PC-9 (cell line): ENCODE measurements at regions not wholly inside any gene's neighbourhood (a gene's known extent, or its start where the extent isn't known, plus 50 kb on each side); places are given as distances from the start of the nearest gene placed in this dataset.

ENCODE experiments used
- BruUV-seq: library from RNA; stranded (reverse); fragments of 400-500 nt; replicated peaks from 2 replicates; lab custom pipeline; 2021; lab: Mats Ljungman, UMichigan
- CTCF ChIA-PET: fragments of 300-600 bp; sonication (Branson Sonifier 250); formaldehyde crosslinking; loops from one replicate; lab custom pipeline; 2022; ENCODE audit warnings: antibody characterized with exemption; lab: Charles Lee
- POLR2A ChIA-PET: fragments of 300-600 bp; sonication (Branson Sonifier 250); formaldehyde crosslinking; loops from one replicate; lab custom pipeline; 2022; ENCODE audit warnings: antibody characterized with exemption; ENCODE audit not compliant: unreplicated experiment; lab: Charles Lee
- DNase-seq, 2 experiments: peaks; one replicate each; pipeline versions ENCODE4 v3.0.0 to v3.0.0-alpha.2; 2015 to 2022; ENCODE audit warnings: mixed read lengths in 1 of 2
- H2AFZ ChIP-seq: fragments of 200-600 bp; sonication (generic); 2 replicates; pipeline ENCODE4 v1.8.1; 2017; ENCODE audit warnings: antibody characterized with exemption
- H3F3A ChIP-seq: fragments of 200-600 bp; sonication (generic); 2 replicates; pipeline ENCODE4 v1.8.1; 2017; ENCODE audit warnings: antibody characterized with exemption, mild to moderate bottlenecking, low read depth; ENCODE audit not compliant: insufficient read depth
- H3K27ac ChIP-seq: fragments of 200-600 bp; sonication (generic); 2 replicates; pipeline ENCODE4 v1.6.1; 2016; ENCODE audit warnings: mixed run types
- H3K27me3 ChIP-seq: fragments of 200-600 bp; sonication (generic); 2 replicates; pipeline ENCODE4 v1.6.1; 2016; ENCODE audit warnings: low read depth, mixed run types; ENCODE audit not compliant: insufficient read depth
- H3K36me3 ChIP-seq: fragments of 200-600 bp; sonication (generic); 2 replicates; pipeline ENCODE4 v1.6.1; 2016; ENCODE audit warnings: low read depth, mixed run types
- H3K4me1 ChIP-seq: fragments of 200-600 bp; sonication (generic); replicated peaks from 2 replicates; pipeline ENCODE4 v1.6.1; 2016; ENCODE audit warnings: mixed run types; ENCODE audit not compliant: insufficient read depth
- H3K4me2 ChIP-seq: fragments of 200-600 bp; sonication (generic); 2 replicates; pipeline ENCODE4 v1.6.1; 2017; ENCODE audit warnings: mixed run types
- H3K4me3 ChIP-seq: fragments of 200-600 bp; sonication (generic); 2 replicates; pipeline ENCODE4 v1.6.1; 2016; ENCODE audit warnings: mixed run types
- H3K79me2 ChIP-seq: fragments of 200-600 bp; sonication (generic); 2 replicates; pipeline ENCODE4 v1.6.1; 2017; ENCODE audit warnings: low read depth, mixed run types
- H3K9me2 ChIP-seq: fragments of 200-600 bp; sonication (generic); 2 replicates; pipeline ENCODE4 v1.8.1; 2017; ENCODE audit warnings: mild to moderate bottlenecking; ENCODE audit not compliant: insufficient read depth
- H3K9me3 ChIP-seq: fragments of 200-600 bp; sonication (generic); 2 replicates; pipeline ENCODE4 v1.8.1; 2016; ENCODE audit warnings: low read depth; ENCODE audit not compliant: insufficient read depth
- H4K20me1 ChIP-seq: fragments of 200-600 bp; sonication (generic); 2 replicates; pipeline ENCODE4 v1.8.1; 2017; ENCODE audit not compliant: insufficient read depth
- EZH2 ChIP-seq: fragments of 200-600 bp; sonication (generic); IDR thresholded peaks from 2 replicates; pipeline ENCODE4 v1.8.0; 2017; ENCODE audit warnings: antibody characterized with exemption, low read depth
- intact Hi-C: fragments of 100-400 bp; cut with micrococcal nuclease; formaldehyde crosslinking; loops from one replicate; pipeline ENCODE4 v1.10.0; 2022; ENCODE audit not compliant: unreplicated experiment
- TF ChIP-seq, protein P1 (sequence below): fragments of 200-600 bp; sonication (generic); conservative IDR thresholded peaks from 2 replicates; pipeline ENCODE4 v1.6.1; 2017; ENCODE audit warnings: mixed run types, antibody characterized with exemption, mild to moderate bottlenecking, moderate library complexity

DNA sequence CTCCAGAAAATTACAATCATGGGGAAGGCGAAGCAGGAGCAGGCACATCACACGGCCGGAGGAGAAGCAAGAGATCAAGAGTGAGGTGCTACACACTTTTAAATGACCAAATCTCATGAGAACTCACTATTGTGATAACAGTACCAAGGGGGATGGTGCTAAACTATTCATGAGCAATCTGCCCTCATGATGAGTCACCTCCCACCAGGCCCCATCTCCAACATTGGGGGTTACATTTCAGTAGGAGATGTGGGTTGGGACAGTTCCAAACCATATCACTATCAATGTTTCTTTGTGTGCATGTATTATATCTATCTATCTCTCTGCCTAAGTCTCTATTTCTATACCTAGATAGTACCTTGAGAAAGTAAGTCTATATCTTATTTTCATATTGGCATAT lies 724.8 kb downstream of the CDH11 start:
- no TSS peak for BruUV-seq
- no peak for TF ChIP-seq EZH2
- TF ChIP-seq, protein P1, sequence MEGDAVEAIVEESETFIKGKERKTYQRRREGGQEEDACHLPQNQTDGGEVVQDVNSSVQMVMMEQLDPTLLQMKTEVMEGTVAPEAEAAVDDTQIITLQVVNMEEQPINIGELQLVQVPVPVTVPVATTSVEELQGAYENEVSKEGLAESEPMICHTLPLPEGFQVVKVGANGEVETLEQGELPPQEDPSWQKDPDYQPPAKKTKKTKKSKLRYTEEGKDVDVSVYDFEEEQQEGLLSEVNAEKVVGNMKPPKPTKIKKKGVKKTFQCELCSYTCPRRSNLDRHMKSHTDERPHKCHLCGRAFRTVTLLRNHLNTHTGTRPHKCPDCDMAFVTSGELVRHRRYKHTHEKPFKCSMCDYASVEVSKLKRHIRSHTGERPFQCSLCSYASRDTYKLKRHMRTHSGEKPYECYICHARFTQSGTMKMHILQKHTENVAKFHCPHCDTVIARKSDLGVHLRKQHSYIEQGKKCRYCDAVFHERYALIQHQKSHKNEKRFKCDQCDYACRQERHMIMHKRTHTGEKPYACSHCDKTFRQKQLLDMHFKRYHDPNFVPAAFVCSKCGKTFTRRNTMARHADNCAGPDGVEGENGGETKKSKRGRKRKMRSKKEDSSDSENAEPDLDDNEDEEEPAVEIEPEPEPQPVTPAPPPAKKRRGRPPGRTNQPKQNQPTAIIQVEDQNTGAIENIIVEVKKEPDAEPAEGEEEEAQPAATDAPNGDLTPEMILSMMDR: no peak
- H3K4me3 ChIP-seq: no peak overlapping the region
- intact Hi-C loops: no loop called here
- no peaks in the 10 kb centered on the region for H4K20me1 ChIP-seq
- no peaks in the 10 kb centered on the region for H3K9me3 ChIP-seq
- H3K4me1 ChIP-seq: no peaks in the 10 kb centered on the region
- no peak overlapping the region for H3K27ac ChIP-seq
- DNase-seq: no peak
- H3K36me3 ChIP-seq: no peaks in the 10 kb centered on the region
- CTCF ChIA-PET: no interaction called here
- no peak overlapping the region for H3K4me2 ChIP-seq
- no peaks in the 10 kb centered on the region for H3K9me2 ChIP-seq
- POLR2A ChIA-PET: no interaction called here
- no peak overlapping the region for H2AFZ ChIP-seq
- H3K27me3 ChIP-seq: peaks cover 19% of the 10 kb centered on the region; the same call in 1 of the 2 replicates
- H3F3A ChIP-seq: no peaks in the 10 kb centered on the region
- no peaks in the 10 kb centered on the region for H3K79me2 ChIP-seq

DNA sequence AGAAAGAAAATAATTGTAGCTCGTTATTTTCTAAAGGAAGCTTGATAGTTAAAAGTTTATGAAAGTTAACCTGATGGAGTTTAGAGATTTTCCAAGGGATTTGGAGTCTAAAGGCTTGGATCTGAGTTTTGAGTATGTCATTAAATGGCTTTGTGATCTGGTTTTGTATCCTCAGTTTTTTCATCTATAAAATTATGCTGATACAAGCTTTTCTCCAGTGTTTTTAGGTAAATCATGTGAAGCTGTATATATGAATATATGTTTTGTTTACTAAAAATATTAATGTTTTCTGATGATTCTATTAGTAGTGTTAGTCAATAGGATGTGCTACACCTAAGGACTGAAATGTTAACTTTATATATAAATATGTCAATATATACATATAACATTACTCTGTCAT lies 727.8 kb downstream of the CDH11 start:
- H3F3A ChIP-seq: no peaks in the 10 kb centered on the region

DNA sequence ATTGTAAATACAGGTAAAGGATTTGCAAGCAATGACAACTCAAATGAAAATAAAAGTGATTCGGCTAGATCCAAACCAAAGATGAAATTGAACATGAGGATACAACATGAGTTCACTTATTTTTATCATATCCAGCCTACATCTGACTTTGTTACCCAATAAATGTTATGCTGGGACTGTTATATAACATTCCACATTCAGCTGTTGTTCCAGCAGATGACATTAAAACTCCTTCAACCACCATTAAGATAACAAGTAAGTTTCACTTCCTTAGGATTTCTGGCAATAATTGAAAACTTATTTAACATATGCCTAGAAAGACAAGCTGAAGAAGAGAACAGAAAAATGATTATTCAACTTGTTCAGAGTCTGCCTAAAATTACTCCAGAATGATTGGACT lies 729.4 kb downstream of the CDH11 start:
- Histone ChIP-seq H3K27me3 (no peaks in the 10 kb centered on the region), H3K36me3 (no peaks in the 10 kb centered on the region), H3K79me2 (no peaks in the 10 kb centered on the region), H3K4me1 (no peaks in the 10 kb centered on the region), H2AFZ (no peak overlapping the region), H3F3A (no peaks in the 10 kb centered on the region), H4K20me1 (no peaks in the 10 kb centered on the region), H3K9me2 (no peaks in the 10 kb centered on the region), H3K4me3 (no peak overlapping the region), H3K9me3 (no peaks in the 10 kb centered on the region), H3K27ac (no peak overlapping the region), H3K4me2 (no peak overlapping the region)
- no peak for TF ChIP-seq EZH2
- TF ChIP-seq, protein P1: no peak
- DNase-seq: no peak
- ChIA-PET POLR2A (no interaction called here), CTCF (no interaction called here)
- intact Hi-C loops: no loop called here
- no TSS peak for BruUV-seq

More for the DNA sequence above, 727.8 kb downstream of the CDH11 start:
- Histone ChIP-seq H3K4me3 (no peak overlapping the region), H3K36me3 (no peaks in the 10 kb centered on the region), H3K4me1 (no peaks in the 10 kb centered on the region), H3K9me2 (no peaks in the 10 kb centered on the region), H3K27ac (no peak overlapping the region), H3K79me2 (no peaks in the 10 kb centered on the region), H2AFZ (no peak overlapping the region), H3K27me3 (no peaks in the 10 kb centered on the region), H3K4me2 (no peak overlapping the region), H3K9me3 (no peaks in the 10 kb centered on the region), H4K20me1 (no peaks in the 10 kb centered on the region)
- CTCF ChIA-PET: no interaction called here
- no peak for TF ChIP-seq EZH2
- TF ChIP-seq, protein P1: no peak
- POLR2A ChIA-PET: no interaction called here
- BruUV-seq: no TSS peak
- DNase-seq: no peak
- intact Hi-C loops: no loop called here
